GM18868 (cell line): ENCODE measurements at regions not wholly inside any gene's neighbourhood (a gene's known extent, or its start where the extent isn't known, plus 50 kb on each side); places are given as distances from the start of the nearest gene placed in this dataset.
"Not testable (repeated sequence)": the region's sequence is repeated elsewhere in the genome, so short reads cannot be mapped to it uniquely, and the experiment has no call there.

Experiments used
- ATAC-seq: cut with Tn5 transposase; IDR thresholded peaks from one replicate; pipeline ENCODE4 v1.9.1; 2021; ENCODE audit warnings: mild to moderate bottlenecking, moderate library complexity; ENCODE audit not compliant: unreplicated experiment

GRCh38 chr2:166647935-166648334, 153.9 kb upstream of the SCN7A start:
- ATAC-seq, result no peak

GRCh38 chr2:166643980-166644379, 149.9 kb upstream of the SCN7A start:
- ATAC-seq, result no peak

GRCh38 chr2:166641516-166641915, 147.5 kb upstream of the SCN7A start:
- not testable (repeated sequence) for ATAC-seq

GRCh38 chr2:166637051-166637450, 143.0 kb upstream of the SCN7A start:
- ATAC-seq, result no peak

- no peak for ATAC-seq
Measured at GRCh38 chr2:166634706-166635105, 140.7 kb upstream of the SCN7A start.

GRCh38 chr2:166632616-166633015, 138.6 kb upstream of the SCN7A start:
- ATAC-seq, result no peak

GRCh38 chr2:166628478-166629136, 134.6 kb upstream of the SCN7A start:
- peak; percentile 8 for ATAC-seq

- peak; percentile 50 for ATAC-seq
Measured at GRCh38 chr2:166627893-166628292, 133.8 kb upstream of the SCN7A start.

- no peak for ATAC-seq
Measured at GRCh38 chr2:166625670-166626069, 131.6 kb upstream of the SCN7A start.

- ATAC-seq, result no peak
Measured at GRCh38 chr2:166614503-166614902, 120.5 kb upstream of the SCN7A start.

GRCh38 chr2:166614029-166614428, 120.0 kb upstream of the SCN7A start:
- no peak for ATAC-seq

GRCh38 chr2:166613226-166613625, 119.2 kb upstream of the SCN7A start:
- no peak for ATAC-seq

GRCh38 chr2:166612214-166612613, 118.2 kb upstream of the SCN7A start:
- ATAC-seq, result no peak

GRCh38 chr2:166610913-166611305, 116.9 kb upstream of the SCN7A start:
- ATAC-seq, result no peak

- no peak for ATAC-seq
Measured at GRCh38 chr2:166610180-166610912, 116.3 kb upstream of the SCN7A start.

- no peak for ATAC-seq
Measured at GRCh38 chr2:166609183-166609959, 115.3 kb upstream of the SCN7A start.

GRCh38 chr2:166607880-166608279, 113.8 kb upstream of the SCN7A start:
- ATAC-seq, result no peak

- no peak for ATAC-seq
Measured at GRCh38 chr2:166593403-166593802, 99.4 kb upstream of the SCN7A start.

- no peak for ATAC-seq
Measured at GRCh38 chr2:166592750-166593149, 98.7 kb upstream of the SCN7A start.

GRCh38 chr2:166591226-166591625, 97.2 kb upstream of the SCN7A start:
- no peak for ATAC-seq

- ATAC-seq, result no peak
Measured at GRCh38 chr2:166573391-166573790, 79.3 kb upstream of the SCN7A start.

- no peak for ATAC-seq
Measured at GRCh38 chr2:166572937-166573336, 78.9 kb upstream of the SCN7A start.
